ENCODE measurements at regions not wholly inside any gene's neighbourhood (a gene's known extent, or its start where the extent isn't known, plus 50 kb on each side); places are given as distances from the start of the nearest gene placed in this dataset.

- H3K9me3 ChIP-seq (replicated peaks; ENCODE audit: control insufficient read depth, insufficient read depth, low read depth, low read length) = no peaks in the 10 kb centered on the region; the same call in none of the 2 replicates
- no TSS peak for BruUV-seq (replicated peaks)
- no peak overlapping the region for H3K27ac ChIP-seq (ENCODE audit: extremely low read depth, low read depth, low read length)
- POLR2A ChIA-PET = interaction anchor here (0.6 kb wide), 1 partner anchor 46 kb away, joined by 5 read pairs; no protein-coding TSS in a partner anchor
- no peak for TF ChIP-seq ZBTB40 (IDR thresholded peaks at IDR 0.05)
- TF ChIP-seq ZBTB40 (CRISPR knock-in tag; IDR thresholded peaks at IDR 0.05) = no peak
- TF ChIP-seq GABPB2 (CRISPR knock-in tag; conservative IDR thresholded peaks at IDR 0.05) = no peak
- no peak for TF ChIP-seq ZBTB11 (CRISPR knock-in tag; IDR thresholded peaks at IDR 0.05)
- no peak for TF ChIP-seq ZBTB17 (CRISPR knock-in tag; IDR thresholded peaks at IDR 0.05)
- TF ChIP-seq HNRNPH1 (optimal IDR thresholded peaks at IDR 0.05; ENCODE audit: low read depth, low read length) = no peak
- FAIRE-seq (no peak), ATAC-seq (no peak), DNase-seq (ENCODE audit: extremely low read depth in 1 of 4, low spot score in 3 of 4) (no peak)
- no peak overlapping the region for H3K4me2 ChIP-seq (ENCODE audit: insufficient read depth, low read length)
- H2AFZ ChIP-seq (ENCODE audit: low read depth, low read length) = no peak overlapping the region
- no peaks in the 10 kb centered on the region for H3K9me1 ChIP-seq (ENCODE audit: control insufficient read depth, insufficient read depth, low read length)
- H3K4me1 ChIP-seq (replicated peaks in 1 of 2; ENCODE audit: control insufficient read depth in 2 of 2, insufficient read depth in 2 of 2, low read length in 2 of 2) = no peaks in the 10 kb centered on the region
- H4K20me1 ChIP-seq (replicated peaks; ENCODE audit: control insufficient read depth, insufficient read depth, low read length) = no peaks in the 10 kb centered on the region
- H3K27me3 ChIP-seq (ENCODE audit: control insufficient read depth in 2 of 2, insufficient read depth in 2 of 2, low read length in 2 of 2) = no peaks in the 10 kb centered on the region
- H3K4me3 ChIP-seq = no peak overlapping the region
- no peak overlapping the region for H3K9ac ChIP-seq (ENCODE audit: insufficient read depth in 1 of 2, low read depth in 2 of 2, low read length in 2 of 2)
- intact Hi-C loops (cut with micrococcal nuclease) (no loop called here), in situ Hi-C loops (cut with MboI) (no loop called here)
- no peaks in the 10 kb centered on the region for H3K79me2 ChIP-seq (ENCODE audit: control insufficient read depth, insufficient read depth, low read length)
- H3K36me3 ChIP-seq (ENCODE audit: control insufficient read depth, insufficient read depth, low read length) = no peaks in the 10 kb centered on the region
- CTCF ChIA-PET (ENCODE audit: low intra/inter-chr PET ratio) = no interaction called here
These were observed 652.1 kb upstream of the ZNF804A start for GRCh38 chr2:183946193-183946592.
